PFSK-1 (cell line): ENCODE measurements at regions not wholly inside any gene's neighbourhood (a gene's known extent, or its start where the extent isn't known, plus 50 kb on each side); places are given as distances from the start of the nearest gene placed in this dataset.

Experiments
- FOXP2 ChIP-seq: optimal IDR thresholded peaks from 2 replicates; pipeline ENCODE3; 2011; ENCODE audit warnings: borderline replicate concordance, control low read depth, inconsistent platforms; ENCODE audit not compliant: insufficient read depth; ENCODE audit errors: extremely low read length, extremely low read depth
- POLR2AphosphoS5 ChIP-seq: IDR thresholded peaks from 2 replicates; pipeline ENCODE4 v1.6.1; 2012; ENCODE audit warnings: low read depth, mild to moderate bottlenecking, control low read depth, low read length, moderate library complexity
- REST ChIP-seq, 2 experiments: IDR thresholded peaks; 2 replicates each; pipeline versions ENCODE4 v1.6.1 to v1.8.0; 2011 to 2012; ENCODE audit warnings: low read depth in 2 of 2, low read length in 2 of 2, control low read depth in 1 of 2, inconsistent platforms in 1 of 2, mild to moderate bottlenecking in 1 of 2, moderate library complexity in 1 of 2; ENCODE audit not compliant: insufficient read depth in 1 of 2
- SIN3A ChIP-seq: IDR thresholded peaks from 2 replicates; pipeline ENCODE4 v1.6.1; 2012; ENCODE audit warnings: mild to moderate bottlenecking, low read length, moderate library complexity, borderline replicate concordance; ENCODE audit not compliant: insufficient read depth
- TAF1 ChIP-seq: IDR thresholded peaks from 2 replicates; pipeline ENCODE4 v1.6.1; 2012; ENCODE audit warnings: low read length, control low read depth, borderline replicate concordance; ENCODE audit not compliant: insufficient read depth

GRCh38 chr3:158976966-158977365 lies 175.1 kb downstream of the MFSD1 start:
- TF ChIP-seq POLR2AphosphoS5 (no peak), TAF1 (no peak), REST (IDR thresholded peaks at IDR 0.05; ENCODE audit: insufficient read depth in 1 of 2, low read depth in 2 of 2, low read length in 2 of 2) (no peak), SIN3A (no peak), FOXP2 (no peak)

- TF ChIP-seq POLR2AphosphoS5: no peak
- TF ChIP-seq REST (IDR thresholded peaks at IDR 0.05; ENCODE audit: insufficient read depth in 1 of 2, low read depth in 2 of 2, low read length in 2 of 2): no peak
- no peak for TF ChIP-seq TAF1
- TF ChIP-seq FOXP2: no peak
These were observed 175.6 kb downstream of the MFSD1 start for GRCh38 chr3:158977497-158977896.

- no peak for TF ChIP-seq FOXP2
- no peak for TF ChIP-seq TAF1
- no peak for TF ChIP-seq POLR2AphosphoS5
- TF ChIP-seq REST (IDR thresholded peaks at IDR 0.05; ENCODE audit: insufficient read depth in 1 of 2, low read depth in 2 of 2, low read length in 2 of 2): no peak
- TF ChIP-seq SIN3A: no peak
These were observed 181.6 kb downstream of the MFSD1 start for GRCh38 chr3:158983216-158984099.

- no peak for TF ChIP-seq REST (IDR thresholded peaks at IDR 0.05; ENCODE audit: insufficient read depth in 1 of 2, low read depth in 2 of 2, low read length in 2 of 2)
- no peak for TF ChIP-seq TAF1
- no peak for TF ChIP-seq SIN3A
- no peak for TF ChIP-seq FOXP2
- TF ChIP-seq POLR2AphosphoS5: no peak
These were observed 189.4 kb downstream of the MFSD1 start for GRCh38 chr3:158991146-158991705.
